HG03175 (cell line): ENCODE measurements at regions not wholly inside any gene's neighbourhood (a gene's known extent, or its start where the extent isn't known, plus 50 kb on each side); places are given as distances from the start of the nearest gene placed in this dataset.

Experiments used
- ATAC-seq: cut with Tn5 transposase; IDR thresholded peaks from one replicate; pipeline ENCODE4 v1.9.1; 2021; ENCODE audit warnings: mild to moderate bottlenecking, moderate library complexity; ENCODE audit not compliant: unreplicated experiment

DNA sequence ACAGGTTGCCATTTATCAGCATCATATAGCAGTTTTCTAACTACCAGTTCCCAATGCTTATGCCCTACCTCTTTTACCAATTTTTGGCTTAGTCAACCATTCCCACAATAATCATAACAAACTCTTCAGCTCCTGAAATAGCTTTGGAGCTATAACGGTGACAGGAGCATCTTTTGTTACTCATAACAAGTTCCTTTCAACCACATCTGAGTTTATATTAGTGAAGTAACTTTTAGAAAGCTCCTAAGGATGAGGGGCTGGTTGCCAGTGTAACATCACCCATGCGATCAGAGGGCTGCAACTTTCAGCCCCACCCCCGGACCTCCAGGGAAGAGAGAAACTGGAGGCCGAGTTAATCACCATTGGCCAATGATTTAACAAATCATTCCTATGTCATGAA, 495.3 kb upstream of the RASGRP1 start:
- ATAC-seq, result no peak

DNA sequence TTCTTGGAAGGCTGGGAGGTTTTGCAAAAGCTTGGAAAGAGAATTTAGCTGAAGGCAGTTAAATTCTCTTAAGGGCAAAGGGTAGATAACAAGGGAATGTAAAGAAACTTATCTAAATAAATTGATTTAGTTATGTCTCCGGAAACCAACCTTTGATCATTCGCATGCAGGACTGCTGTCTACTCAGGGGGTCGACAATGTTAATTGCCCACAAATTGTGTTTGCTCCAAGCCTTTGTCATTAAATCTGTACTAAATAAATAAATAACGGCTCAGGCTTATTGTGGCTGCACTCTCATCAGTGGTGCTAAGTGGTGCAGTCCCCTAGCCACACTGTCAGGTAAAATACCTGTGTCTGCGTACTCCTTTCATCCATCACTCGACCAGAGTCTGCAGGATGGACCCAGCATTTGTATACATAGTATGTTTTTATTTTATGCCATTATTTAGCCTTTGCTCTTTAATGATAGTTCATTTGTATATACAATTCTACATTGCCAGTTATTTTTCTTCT, 497.4 kb upstream of the RASGRP1 start:
- no peak for ATAC-seq

DNA sequence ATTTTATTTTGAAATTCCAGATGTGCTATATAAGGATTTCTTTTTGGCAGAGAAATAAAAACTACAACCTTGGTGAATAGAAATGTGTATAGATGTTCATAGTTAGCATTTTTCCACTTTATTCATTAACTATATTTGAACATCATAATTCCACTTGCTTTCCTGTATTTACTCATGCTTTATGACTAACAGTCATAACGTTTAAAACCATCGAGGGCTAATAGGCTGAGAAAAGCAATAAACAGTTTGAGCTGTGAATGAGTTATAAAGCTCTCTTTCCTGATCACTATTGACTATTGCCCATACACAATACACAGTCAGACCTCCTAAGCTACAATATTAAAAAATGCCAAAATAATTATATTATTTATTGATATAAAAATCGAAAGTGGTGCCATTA, 502.1 kb upstream of the RASGRP1 start:
- ATAC-seq, result no peak

DNA sequence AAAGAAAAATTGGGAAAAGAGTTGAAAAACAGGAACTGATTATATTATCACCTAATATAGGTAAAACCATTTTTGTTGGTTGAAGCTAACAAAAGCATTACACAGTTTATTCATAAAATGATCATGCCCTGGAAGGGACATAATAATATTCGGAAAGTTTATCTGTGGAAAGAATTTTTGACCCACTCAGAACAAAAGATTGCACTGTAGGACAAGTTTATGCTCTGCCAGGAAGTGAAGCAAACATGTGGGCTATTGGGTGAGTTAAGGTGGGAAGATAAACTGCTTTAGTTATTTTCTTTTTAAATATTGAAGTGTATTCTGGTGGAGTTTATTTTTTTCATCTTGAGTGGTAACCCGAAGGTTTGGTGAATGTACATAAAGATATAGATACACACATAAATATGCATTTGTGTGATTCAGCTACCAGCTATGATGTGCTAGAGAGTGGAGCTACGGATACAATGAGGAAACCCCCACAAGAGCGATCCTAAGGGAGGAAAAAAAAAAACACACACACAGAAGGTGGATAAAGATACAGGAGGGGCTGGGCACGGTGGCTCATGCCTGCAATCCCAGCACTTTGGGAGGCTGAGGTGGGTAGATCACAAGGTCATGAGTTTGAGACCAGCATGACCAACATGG, 506.4 kb upstream of the THBS1 start:
- ATAC-seq, result no peak

DNA sequence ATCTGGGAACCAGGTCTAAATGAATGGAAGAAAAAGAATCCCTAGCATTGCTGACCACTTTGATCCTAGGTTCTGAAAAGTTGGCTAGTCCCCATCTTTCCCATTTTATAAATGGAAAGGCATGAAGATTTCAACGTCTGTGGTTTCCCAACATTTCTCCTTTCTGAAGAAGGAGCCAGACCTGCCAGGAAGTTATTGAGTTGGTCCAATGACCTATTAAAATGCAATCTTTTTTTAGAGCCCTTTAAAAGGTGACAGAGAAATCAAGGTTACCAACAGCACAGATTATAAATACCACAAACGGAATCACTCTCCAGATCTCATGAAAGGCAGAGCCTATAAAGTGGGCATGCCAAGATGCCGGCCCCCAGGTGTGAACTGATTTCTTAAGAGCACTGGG, 505.6 kb upstream of the THBS1 start:
- no peak for ATAC-seq

DNA sequence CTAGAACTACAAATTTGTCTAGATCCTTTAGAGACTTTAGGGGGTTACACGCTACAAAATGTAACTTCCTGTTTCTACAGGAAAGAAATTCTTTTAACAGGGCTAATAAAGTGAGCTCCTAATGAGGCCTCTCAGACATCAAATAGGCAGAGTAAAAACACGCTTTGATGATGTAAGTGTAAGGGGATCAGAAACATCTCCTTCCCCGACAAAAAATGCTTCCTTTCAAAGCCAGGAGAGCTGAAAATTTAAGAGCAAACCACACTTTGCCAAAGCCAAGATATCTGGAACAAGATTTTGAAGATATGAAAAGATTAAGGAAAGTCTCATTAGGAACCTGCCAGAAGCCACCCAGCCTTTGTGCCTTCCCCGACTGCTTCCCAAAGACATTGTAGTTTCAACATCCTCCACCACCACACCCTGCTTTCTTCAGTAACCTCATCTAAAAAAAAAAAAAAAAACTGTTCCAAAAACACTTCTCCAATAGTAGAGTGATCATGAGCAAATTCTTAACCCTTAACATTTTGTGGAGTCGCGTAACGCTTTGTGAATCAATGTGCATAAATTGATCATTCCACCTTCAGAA, 505.0 kb upstream of the THBS1 start:
- no peak for ATAC-seq

DNA sequence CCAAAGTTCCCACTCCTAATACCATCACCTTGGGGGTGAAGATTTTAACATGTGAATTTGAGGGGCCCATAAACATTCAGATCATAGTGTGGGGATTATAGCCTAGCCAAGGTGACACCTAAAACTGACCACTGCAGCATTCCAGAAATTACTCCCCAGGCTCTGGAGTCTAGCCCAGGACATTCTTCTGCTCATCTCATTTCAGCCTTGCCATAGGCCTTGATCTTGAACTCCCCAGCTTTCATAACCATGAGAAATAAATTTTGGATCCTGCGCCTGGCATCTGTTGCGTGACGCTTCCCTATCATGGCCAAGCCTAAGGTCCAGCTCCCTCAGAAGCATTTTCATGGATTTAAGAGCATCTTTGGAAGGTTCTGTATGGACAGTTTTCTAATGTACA, 502.9 kb upstream of the THBS1 start:
- no peak for ATAC-seq

DNA sequence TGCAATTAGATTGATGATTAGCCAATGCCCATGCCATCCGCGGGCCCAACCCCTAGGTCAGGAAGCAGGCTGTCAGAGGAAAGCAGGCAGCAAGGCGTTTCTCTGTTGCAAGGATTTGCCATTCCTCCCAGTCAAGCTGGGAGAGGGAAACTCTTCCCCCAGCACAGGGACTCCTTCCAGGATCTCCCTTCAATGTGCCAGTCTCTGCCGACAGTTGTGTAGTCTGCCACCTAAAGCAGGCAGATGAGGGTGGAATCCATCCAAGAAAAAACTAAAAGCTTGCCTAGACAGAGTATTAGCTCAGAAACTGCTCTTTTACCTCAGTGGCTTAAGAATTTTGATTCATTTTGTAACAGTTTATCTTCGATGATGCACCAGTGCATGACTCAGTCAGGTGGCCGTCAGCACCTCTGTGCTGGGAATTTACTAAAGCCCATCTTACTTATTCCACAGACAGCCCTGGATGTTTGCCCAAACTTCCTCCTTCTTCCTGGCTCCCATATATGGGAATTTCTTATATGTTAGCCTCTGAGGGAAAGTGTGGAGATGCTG, 501.5 kb upstream of the THBS1 start:
- ATAC-seq, result no peak

DNA sequence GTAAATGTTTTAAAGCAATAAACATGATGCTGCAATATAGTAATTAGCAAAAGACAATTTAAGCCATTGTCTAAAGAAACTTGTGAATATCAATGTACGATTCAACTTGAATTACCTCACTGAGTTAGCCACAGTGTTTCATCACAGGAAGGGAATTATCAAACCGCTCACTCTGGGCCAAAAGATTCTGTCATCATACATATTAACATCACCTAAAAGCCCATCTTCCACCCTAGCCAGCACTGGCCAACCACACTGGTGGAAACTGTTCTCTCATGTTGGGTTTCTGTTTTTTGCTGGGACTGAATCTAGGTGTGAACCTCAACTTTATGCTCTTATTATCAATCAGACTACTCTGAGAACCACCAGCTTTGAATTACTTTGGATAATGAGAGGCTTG, 497.7 kb upstream of the THBS1 start:
- ATAC-seq, result no peak

DNA sequence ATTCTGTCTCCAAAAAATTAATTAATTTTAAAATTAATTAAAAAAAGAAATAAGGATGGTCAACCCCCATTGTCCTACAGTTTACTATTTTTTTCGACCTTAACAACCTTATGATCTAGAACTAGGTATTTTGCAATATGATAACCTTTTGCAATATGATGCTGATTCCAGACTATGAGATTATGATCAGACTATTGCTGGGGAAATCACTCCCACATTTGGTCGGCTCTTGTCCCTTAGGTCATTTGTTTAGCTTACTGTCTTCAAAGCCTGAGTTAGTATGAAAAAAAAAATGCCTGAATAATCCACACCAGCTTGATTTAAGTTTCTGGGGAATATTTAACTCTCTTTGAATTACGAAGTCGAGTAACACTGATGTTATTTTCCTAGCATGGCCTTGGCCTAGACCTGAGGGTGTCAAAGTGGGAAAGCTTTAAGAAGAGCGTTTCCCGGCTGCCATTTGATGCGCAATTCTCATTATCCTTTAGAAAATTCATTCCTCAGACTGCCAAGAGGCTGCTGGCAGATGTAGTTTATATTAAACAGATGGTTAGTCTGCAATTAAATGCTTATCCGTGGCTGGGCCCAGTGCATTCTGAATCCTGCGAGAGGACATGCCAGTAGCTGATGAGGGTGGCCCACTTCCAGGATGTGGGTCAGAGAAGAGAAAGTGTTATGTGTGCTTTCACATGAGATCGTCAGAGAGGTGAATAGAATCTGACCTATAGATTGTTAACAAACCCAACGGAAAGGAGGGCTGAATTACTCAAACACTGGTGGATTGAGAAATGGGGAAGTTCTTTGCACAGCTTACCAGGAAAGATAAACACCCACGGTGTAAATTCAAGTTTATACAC, 496.0 kb upstream of the THBS1 start:
- no peak for ATAC-seq

DNA sequence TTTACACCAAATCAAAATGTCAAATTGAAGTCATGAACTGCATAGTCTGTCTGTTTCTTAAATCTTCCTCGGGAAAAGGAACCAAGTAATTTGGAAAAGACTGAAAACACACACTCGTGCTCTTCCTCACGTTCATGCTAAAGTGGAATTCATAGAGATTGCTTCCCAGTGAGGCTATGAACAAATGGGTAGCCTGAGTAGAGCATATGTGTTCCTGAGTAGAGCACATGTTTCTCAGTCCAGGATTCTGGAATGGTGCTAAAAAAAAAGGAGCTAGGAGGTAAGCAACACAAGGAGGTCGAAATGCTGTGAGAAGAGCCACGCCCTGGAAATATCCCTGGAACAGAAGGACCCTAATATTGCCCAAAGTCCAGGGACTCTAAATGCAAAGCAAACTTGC, 494.2 kb upstream of the THBS1 start:
- ATAC-seq, result no peak

DNA sequence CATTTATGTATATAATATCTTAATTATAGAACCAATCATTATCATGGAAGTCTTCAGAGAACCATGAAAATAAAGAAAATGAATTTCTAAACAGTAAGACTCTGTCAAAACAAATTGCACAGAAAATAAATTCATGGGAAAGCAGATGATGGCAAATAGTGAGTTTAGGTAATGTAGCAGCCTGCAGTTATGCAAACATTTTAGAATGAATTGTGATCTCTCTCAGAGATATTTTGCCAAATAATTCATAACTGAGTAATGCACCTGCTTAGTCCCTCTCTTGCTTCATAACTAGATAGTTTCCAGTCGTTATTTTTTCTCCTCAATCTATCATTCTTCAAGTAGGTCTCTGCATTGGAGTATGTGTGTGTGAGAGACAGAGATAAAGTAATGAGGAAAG, 492.7 kb upstream of the THBS1 start:
- ATAC-seq, result no peak

DNA sequence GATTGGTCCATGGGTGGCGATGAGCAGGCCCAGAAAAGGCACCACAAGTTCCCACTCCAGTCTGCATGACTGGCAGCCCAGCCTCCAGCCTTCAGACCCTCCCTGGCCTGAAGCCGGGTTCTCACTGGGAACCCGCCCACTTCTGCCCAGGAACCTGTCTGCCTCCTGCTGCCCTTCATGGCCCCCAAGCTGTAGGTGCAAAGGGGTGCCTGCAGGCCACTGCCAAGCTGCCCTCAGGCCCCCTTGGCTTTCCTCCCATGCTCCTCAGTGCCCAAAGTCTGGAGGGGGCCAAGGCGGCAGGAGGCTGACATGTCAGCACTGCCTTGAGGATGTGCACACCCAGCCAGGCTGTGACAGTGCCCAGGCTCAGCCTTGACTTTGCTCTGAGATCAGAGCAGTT, 488.5 kb upstream of the THBS1 start:
- no peak for ATAC-seq

DNA sequence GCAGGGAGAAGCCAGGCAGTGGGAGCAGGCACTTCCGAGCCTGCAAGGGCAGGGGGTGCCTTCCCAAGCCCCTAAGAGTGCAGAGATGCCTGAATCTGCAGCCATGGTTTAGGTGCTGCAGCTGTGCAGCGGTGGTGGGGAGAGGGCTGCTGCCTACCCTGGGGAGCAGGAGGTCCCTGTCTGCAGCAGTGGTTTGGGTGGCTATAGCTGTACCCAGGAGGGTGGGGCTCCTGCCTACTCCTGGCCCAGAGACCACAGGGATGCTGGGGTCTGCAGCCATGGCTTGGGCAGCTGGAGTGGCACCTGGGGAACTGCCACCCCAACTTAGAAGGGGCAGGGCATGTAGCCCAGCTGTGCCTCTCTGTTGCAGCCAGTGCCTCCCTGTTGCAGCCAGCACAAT, 488.1 kb upstream of the THBS1 start:
- no peak for ATAC-seq

DNA sequence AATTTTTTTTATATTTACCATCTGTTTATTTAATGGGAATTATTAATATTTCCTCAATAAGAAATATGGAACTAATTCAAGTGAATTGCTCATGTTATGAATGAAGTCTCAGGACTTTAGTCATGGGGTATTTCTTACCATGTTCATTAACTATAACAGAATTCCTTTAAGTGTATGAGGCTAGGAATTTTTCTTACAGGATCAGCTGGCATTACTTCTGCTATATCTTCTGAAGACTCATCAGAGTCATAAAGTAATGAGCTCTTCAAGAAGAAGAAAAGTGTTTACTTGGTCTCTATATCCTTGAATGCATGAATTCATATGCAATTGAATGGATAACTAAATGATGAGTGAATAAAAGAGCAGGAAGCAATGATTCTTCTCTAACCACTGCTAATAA, 486.8 kb upstream of the THBS1 start:
- no peak for ATAC-seq

DNA sequence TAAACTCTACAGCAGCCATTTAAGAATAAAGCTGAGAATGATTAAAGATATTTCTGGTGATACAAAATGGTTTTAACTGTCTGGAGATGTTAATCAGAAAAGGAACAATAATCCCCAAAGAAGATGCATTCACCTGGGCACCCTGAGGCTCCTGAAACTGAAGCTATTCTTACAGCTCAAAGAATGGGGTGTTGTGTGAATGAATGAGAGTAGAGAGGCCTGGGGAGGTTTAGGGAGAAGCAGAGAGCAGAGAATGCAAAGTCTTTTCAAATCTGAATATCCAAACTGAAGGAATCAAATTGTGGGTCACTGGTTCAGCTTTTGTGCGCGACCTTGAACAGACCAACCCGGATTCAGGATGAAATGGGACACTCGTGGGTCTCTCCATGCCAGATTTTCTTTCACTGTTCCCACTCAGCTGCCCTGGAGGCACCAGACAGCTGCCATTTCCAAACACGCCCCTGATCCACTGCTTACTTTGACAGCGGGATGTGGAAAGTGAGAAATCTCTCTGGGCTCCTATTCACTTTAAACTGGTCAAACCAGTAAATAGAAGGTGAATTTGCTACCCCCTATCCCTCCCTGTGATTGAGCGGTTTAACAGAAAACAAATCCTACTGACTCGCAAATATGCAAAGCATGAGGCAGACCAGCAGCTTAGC, 485.5 kb upstream of the THBS1 start:
- ATAC-seq, result no peak

DNA sequence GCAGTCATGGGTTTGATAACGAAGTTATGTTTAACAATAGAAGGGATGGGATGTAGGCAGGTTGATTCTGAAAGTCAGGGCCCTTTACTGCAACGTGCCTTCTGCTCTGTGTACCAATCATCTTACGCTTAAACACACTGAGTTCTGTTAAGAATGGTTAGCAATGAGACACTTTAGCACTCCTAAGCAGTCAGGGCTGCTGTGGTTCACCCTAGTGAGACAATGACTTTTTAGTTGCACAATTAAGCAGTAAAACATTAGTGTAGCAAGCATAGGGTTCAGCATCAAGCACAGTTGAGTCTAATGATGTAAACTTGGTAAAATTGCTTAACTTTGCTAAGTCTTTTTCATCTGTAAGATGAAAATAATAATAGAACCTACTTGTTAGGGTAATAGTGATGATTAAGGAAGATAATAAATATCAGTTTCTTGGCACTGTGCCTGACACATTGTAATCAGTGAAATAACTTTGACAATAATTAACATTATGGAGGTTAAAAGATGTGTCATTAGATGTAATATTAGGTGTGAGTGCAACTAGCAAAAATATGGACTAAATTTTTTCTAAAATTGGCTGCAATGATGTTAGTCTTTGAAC, 484.2 kb upstream of the THBS1 start:
- ATAC-seq, result no peak

DNA sequence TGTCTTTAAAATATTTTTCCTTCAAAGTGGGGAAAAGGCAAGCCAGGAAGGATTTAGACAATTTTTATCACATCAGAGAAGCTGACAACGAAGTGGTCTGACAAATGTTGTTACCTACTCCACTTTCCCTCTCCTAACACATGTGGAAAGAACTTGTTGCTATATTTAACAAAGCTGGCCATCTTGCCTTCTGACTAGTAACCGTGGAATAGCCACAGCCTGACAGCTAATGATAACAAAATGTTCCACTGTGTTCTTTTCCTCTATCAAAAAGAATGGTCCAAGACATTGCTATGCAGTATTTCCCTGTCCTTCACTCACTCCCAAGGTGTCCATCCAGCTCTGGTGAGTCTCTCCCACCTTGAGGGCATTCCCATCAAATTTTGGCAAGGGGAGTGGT, 481.4 kb upstream of the THBS1 start:
- ATAC-seq, result no peak

DNA sequence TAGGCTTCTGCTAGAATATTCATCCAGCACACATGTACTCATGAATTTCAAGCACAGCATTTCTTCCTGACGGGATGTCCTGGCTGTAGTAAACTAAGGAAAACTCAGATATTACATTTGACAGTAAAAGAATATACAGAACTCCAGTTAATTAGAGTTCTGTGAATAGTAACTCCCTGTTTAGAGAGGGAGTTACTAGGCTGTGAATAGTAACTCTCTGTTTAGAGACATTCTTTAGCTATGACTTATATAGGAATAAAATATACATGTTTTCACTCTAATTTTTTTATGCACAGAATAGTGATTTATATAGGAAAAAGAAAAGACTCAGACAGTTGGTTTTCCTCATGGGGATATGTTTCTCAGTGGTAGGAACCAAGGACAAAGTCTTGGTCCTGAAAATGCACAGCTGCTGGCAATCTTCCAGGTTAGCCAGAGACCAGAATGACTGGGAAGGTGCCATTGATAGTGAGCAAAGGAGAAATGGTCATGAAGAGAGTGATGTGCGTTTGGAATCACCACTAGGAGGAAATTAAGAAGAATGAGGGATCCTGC, 480.7 kb upstream of the THBS1 start:
- ATAC-seq, result no peak

DNA sequence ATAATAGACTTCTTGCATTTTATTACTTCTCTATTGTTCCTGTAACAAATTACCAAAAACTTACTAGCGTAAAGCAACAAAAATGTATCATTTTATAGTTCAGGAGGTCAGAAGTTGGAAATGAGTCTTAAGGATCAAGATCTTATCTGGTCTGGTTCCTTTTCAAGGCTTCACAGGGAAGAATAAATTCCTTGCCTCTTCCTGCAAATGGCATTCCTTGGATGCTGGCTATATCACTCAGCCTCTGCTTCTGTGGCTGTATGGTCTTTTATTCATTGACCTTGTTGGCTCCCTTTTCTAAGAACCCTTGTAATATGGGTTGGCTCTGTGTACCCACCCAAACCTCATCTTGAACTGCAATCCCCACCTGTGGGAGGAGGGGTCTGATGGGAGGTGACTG, 478.4 kb upstream of the THBS1 start:
- ATAC-seq, result no peak

DNA sequence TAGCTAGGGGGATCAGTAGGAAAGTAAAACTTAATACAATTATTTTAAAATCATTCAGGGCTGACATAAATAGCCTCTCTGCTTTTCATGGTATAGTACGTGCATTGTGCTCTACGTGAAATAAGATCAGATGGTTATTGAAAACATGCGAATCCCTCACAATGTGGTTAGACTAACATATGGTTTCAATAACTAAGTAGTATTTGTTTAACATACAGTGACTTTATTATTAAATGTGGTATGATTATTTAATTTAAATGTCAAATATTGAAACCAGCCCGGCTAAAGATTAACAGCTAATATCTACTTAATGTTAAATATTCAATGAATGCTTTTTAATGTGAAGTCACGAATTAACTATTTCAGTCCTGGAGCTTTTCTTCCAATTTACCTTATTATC, 473.9 kb upstream of the THBS1 start:
- ATAC-seq, result no peak
